ENCODE measurements at regions not wholly inside any gene's neighbourhood (a gene's known extent, or its start where the extent isn't known, plus 50 kb on each side); places are given as distances from the start of the nearest gene placed in this dataset.

DNA sequence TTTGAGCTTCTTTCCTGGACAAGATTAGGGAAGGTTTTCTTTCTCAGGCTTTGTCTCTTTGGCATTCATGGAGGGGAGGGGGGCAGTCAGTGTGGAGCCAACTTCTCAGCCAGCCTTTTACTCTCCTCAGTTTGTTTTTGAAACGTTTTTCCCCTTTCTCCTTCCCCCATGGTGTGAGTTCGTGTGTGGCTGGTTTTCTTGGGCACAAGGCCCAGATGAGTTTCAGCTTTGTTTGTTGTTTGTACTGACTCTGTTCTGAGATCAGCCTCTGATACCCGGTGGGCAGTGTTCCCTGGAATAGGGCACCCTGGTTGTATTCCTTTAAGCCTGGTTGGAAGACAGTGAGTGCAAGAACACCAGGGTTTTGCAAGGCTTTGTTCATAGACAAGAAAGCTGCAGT is 168.2 kb upstream of the RARB start:
- no peak for DNase-seq

DNA sequence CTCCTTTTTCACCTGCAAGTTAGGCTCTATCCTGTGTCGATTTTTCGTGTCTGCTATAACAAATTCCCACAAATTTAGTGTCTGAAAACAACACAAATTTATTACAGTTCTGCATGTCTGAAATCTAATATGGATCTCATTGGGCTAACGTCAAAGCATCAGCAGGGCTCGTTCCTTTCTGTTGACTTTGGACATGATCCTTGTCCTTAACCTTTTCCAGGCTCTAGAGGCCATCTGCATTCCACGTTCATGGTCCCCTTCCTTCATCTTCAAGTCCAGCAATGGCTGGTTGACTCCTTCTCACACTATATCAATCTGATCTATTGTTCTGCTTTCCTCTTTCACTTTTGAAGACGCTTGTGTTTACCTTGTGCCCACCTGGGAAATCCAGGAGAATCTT is 165.7 kb upstream of the RARB start:
- DNase-seq: no peak

DNA sequence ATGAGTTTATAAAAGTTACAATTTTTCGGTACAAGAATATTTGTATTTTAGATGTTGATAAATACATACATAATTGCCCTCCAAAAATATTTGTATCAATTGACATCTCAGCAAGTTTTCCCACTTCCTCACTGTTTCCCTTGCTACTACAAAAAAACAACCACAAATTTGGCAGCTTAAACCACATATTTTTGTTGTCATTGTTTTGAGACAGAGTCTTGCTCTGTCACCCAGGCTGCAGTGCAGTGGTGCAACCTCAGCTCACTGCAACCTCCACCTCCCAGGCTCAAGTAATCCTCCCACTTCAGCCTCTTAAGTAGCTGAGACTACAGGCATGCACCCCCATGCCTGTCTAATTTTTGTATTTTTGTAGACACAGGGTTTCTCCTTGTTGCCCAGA is 162.8 kb upstream of the RARB start:
- DNase-seq: no peak

DNA sequence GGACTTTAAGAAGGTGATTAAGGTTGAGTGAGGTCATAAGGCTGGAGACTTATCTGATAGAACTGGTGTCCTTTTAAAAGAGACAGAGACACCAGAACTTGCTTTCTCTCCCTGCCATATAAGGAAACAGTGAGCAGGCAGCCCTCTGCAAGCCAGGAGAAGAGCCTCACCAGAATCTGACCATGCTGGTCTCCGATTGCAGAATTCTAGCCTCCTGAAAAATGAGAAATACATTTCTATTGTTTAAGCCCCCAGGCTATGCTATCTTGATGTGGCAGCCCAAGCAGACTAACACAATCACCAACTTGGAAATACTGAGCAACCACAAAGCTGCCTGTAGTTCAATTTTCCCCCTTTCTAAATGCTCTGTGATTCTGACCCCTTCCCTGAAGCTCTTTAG is 161.4 kb upstream of the RARB start:
- DNase-seq: no peak

DNA sequence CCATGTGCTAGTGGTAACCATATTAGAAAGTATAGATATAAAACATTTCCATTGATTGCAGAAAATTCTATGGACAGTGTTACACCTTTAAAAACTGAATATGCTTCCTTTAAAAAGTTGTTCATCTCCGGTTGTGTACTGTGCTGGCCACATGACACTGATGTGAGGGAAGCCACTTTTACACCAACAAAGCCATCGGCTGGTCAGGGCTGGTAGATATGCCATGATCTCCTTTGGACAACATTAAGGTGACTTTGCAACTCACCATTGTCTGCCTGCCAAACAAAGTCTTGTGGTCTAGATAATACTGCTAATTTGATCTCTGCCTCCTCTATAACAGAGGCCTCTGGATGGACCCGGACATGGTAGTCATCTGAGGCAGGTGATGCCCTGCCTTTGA is 156.0 kb upstream of the RARB start:
- no peak for DNase-seq

DNA sequence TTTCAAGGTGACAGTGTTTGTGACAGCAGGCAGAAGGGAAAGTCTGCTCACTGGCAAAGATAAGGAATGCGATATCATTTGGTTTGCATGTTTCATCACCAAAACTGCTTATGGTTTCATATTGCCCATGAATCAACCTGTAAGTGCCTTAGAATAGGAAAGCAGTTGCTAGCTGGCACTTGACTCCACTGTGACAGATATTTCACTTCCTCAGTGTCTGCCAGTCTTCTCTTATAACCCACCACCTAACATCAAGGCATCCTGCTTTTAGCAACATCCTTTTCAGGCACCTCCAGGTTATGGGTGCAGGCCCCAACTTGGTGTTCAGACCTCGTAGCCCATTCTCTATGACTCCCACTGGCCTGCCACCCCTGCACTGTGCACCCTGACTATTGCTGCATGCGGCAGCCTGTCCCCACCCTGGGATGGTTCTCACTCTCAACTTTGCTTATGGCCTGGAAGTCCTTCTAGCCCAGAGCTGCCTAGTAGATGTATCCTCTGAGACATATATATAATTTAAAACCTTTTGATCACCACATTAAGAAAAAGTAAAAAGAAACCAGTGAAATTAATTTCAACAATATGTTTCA is 154.4 kb upstream of the RARB start:
- DNase-seq: no peak

DNA sequence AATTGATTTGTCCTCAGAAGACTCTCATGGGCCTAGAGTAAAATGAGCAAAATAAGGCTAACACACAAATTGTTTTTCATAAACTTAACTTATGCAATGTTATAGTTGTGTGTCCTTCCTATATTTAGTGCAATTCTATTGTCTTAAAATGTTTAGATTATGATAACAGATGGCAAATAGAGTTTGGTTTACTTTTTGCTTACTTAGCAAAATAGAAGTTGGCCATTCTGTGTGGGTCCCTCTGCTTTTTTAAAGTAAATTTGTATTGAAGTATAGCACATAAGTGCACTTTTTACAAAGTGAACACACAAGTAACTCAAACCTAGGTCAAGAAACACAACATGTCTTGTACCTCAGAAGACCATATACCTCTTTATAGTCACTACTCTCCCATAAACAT is 150.6 kb upstream of the RARB start:
- no peak for DNase-seq

DNA sequence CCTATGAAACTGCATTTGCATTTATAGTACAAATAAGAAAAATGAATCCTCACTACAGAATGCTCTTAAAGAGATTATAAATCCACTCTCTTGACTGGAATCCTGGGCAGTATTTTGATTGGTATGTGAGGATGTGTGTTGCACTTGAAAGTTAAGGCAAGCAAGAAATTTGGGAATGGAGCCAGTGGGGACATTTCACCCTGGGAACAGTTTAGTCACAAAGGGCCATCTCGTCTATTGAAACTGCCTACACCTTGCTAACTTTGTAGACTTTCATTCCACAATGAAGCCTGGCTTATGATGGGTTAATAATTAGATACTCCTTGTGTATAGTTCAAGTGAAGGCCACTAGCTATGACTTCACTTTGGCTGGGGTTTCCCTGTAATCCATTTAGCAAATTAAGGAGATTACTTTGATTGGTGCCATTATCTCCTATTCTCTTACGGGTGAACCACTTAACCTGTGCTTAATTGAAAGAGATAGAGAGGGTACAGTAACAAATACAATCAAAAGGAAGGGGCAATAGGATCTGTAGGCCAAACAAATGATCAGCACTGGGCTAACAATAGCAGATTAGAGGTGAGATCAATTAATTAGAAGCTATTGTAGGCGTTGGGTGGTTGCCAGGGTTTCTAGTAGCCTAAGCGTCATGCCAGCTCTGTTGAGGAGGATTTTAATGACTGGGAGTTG is 146.9 kb upstream of the RARB start:
- DNase-seq: no peak

DNA sequence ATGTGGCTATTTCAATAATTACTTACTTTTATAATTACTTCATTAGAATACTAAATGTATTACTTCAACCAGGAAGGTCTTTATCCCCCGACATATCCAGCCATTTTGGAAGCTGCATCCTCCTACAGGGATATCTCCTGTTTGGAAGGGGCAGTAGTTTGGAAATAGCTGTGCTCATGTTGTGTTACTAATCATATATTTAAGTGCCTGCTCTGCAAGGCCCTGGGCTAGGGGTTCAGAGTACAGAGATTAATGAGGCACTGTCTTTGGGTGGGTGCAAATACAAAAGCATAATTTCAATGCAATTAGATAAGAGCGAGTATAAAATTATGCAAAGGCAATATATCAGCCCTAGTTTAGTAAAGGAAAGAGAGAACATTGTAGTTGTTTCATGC is 146.3 kb upstream of the RARB start:
- DNase-seq: no peak

DNA sequence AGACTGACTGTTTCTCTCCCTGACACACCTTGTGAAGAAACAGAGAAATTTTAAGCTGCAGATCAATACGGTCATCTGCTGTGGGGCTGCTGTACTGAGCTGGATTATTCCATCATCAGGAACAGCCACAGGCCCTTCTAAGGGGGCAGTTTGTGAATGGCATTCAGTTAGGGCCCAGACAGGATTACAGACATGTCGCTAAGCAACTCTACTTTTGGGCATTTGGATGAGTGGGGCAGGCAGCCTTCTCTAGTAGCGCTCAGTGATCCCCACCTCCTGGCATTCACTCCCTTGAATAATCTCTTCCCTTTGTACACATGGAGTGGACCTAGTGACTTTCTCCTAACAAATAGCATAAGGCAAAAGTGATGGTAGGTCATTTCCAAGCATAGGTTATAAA is 144.4 kb upstream of the RARB start:
- DNase-seq: no peak

DNA sequence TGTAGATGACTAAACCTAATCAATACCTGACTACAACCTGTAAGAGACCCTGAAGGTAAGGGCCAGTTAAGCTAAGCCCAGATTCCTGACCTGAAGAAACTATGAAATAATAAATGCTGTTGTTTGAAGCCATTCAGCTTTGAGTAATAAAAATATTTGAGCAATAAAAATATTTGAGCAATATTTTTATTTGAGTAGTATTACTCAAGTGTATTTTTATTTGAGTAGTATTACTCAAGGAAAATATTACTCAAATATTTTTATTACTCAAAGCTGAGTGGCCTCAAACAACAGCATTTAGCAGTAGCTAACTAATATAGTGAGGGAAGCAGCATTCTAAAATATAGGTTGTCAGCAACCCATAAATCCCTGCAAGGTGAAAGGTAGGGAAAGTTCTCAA is 143.8 kb upstream of the RARB start:
- no peak for DNase-seq

DNA sequence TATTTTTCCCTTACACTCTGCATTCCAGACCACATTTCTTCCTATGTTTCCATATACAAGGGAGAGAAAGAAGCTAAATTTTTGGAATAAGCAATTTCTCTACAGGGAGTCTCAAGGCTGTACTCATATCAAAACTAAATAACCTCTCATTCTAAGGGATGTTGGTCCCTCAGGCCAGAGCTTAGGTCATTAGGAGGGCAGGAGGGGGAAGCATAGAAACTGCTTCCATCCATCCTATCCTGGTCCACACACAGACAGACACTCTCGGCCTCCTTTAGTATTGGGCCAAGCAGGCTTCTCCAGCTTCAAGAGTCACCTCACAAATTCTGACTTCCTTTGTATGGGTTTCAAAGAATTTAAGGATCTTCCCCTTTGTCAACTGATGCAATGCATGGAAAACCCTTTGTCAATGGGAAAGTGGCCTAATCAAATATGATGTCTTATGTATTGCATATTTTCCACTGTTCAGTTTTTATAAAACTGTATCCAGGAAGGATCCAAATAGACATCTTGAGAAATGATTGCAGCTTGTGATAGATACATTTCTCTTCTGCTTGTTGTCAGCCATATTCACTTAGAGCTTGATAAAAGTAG is 140.7 kb upstream of the RARB start:
- no peak for DNase-seq

DNA sequence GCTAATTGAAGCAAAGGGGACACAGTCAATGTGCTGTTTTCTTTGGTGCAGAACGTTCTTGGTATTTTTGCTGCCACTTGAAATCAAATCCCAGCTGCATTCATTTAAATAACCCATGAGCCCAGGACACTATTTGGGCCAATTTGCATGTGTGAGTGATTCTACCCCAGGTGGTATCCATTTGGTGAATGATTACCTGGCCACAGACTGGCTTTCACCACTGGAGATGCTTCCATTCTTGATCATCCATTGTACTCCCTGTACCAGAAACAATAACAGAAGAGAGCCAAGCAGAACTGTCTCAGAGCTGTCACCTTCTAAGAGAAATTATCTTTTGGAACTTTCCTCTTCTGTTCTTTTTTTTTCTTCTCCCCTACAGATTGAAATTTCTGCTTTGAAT is 139.7 kb upstream of the RARB start:
- no peak for DNase-seq

DNA sequence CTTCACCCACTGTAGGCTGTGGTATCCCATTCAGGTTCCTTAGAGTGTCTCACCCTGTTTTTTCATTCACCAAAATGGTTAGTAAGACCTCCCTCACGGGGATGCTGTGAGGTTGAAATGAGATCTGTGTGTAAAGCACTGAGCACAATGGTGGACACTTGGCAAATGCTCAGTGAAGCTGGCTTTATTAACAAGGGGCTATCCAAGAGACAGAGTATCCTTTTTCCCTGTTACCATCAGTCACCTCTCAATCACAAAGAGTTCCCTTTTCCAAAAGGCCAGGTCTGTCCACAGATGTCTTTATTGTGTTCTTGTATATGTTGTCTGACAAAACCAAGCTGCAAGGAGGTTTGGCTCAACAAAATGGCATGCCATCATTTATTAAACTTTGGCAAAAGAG is 138.9 kb upstream of the RARB start:
- no peak for DNase-seq

DNA sequence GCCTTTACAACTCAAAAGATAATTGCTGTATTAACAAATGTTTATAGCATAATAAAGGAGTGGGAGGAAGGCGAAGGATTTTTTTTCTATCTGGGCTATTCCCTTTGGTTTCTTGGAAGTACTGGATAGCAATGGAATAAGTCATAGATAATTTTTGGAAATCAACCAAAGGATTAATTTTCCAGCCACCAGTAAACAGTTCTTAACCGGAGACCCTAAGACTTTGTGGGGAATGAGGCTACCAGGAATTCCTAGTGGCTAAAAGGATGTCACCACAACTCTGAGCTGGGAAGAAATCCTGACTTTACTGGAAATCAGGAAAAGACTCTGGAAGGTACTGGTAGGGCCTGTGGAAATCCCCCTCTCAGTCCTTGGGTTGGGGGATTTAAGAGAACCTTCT is 138.4 kb upstream of the RARB start:
- DNase-seq: no peak

DNA sequence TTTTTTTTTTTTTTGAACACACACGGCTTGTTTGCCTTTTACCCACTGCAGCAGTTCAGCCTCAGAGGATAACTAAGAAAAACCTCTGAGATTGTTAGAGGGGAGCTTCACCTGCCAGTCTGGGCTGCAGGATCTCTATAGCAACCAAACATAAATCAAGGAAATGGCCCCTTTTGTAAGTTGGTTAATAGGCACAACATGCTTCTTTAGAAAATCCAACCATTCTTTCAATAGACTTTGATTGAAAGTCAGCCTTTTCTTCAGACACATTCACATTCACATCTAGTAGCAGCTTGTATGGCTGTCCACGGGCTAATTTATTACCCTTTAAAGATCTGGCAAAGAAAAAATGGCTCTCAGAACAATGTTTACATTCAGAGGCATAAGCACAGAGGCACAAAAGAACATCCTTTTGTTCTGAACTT is 136.6 kb upstream of the RARB start:
- DNase-seq: no peak

DNA sequence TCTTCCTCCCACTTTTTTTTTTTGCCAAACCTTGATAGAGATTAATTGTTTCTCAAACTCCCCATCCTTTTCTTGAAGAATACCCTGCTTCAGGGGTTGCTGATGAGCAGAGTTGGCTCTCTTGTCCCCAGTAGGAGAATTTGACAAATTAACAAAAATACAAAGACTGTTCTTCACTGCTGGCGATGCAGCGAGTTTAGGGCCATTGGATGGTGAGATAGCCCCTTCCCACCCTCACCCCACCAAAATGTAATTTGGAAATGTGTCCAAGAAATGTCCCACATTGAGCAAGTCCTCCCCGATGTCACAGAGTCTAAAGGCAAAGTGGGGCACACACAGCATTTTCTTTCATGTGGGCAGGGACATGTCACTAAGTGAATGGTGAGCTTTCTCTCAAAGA is 136.0 kb upstream of the RARB start:
- no peak for DNase-seq

DNA sequence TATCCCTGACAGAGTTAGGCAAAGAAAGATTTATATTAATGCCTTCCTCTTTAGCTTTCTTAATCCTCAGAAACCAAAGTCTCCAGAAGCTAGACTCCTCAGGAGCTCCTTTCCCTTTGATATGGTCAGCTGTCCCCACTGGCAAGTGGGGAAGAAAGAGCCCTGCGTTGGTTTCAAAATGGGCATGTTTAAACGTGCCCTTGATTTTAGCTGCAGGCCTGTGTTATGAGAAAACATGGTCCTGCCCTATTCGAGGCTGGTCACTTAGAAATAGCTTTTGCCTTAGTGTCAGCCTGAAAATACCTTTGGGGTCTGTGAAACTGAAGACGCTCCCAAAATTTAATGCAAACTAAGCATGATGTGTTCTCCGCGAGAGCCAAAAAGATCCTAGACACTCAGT is 135.5 kb upstream of the RARB start:
- no peak for DNase-seq

DNA sequence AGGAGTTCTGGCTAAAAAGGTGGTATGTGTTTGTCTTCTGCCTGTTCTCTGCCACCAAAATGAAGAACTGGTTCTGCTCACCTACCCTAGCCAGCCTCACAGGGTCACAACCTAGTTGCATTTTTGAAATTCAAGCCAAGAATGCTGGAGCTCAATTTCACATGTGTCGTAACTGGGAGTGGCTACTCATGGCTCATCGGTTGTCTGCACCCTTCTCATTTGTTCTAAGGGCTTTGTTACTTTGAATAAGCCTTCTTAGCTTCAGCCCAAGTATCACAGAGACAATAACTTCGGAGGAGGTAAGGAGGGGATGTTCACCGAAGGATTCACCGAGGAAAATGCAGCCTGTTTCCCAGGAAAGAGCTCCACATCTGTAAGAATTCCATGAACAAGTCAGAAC is 134.3 kb upstream of the RARB start:
- DNase-seq: no peak

DNA sequence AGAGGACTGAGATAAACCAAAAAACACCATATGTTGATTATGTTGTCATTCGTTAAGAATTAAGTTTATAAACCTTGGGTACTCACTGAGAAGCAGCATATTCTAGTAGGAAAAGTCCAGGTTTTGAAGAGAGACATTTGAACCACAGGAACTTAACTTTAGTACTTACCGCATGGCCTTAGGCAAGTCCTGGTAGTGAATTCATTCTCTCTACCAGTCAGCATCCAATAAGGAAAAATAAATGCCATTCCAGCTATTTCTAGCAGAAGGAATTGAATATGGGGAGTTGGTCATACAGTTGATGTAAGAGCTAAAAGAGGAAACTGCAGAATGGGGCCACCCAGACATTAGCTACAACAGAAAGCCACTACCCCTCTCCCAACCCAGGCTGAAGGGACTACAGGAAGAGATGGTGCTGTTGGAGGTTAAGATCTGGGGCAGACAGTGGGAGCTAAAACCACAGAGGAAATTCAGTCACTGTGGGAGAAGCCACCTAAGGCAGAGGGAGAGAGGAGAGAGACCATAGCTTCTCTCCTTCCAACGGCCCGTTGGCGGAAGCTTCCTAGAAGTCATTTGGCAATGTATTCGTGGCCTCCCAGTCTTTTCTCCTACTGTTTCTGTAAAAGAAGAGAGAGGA is 133.8 kb upstream of the RARB start:
- DNase-seq: no peak

DNA sequence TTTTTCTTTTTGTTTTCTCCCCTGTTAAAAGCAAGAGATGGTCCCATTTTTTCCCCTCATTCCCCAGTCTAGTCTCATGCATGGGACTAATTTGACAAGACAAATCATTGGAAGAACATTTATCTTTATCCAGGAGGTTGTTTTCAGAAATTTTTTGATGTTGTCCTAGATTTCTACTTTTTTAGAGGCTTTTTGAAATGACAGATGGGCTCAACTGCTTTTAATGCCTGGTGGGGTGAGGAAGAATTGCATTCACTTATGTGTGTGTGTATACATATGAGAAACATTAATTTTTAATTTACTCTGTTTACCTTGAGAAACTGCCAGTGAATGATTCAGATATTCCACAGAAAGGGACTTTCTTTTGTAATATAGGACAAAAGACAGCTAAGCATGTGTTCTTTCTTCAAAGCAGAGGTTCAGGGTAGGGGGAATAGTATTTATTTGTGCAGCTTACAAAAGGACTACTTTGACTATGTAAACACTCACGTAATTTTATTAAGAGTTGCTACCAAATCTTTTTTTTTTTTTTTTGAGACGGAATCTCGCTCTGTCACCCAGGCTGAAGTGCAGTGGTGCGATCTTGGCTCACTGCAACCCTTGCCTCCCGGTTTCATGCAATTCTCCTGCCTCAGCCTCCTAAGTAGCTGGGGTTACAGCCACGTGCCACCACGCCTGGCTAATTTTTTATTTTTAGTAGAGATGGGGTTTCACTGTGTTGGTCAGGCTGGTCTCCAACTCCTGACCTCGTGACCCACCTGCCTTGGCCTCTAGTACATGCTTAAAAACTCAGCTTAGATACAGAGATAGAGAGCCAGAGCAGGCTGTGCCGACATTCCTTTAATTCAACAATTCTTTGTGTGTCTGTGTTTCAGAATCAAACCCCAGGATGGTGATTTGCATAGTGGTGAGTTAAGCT is 130.1 kb upstream of the RARB start:
- no peak for DNase-seq

DNA sequence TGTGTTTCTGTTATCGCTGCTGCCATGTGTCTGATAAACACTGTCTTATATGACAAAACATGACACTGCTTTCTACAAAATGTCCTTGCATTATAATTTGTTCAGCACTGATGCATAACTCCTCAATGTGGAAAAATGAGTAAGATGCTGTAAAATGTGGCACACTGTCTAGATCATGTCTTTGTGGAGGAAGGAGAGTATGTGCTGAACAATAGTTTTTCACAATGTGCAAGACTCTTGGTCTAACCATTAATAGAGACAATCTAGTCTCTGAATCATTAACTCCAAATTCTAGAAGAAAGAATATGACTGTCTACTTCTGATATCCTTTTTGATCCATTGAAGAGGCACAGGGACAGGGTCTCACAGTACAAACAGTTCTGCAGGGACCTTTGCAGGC is 127.9 kb upstream of the RARB start:
- no peak for DNase-seq

DNA sequence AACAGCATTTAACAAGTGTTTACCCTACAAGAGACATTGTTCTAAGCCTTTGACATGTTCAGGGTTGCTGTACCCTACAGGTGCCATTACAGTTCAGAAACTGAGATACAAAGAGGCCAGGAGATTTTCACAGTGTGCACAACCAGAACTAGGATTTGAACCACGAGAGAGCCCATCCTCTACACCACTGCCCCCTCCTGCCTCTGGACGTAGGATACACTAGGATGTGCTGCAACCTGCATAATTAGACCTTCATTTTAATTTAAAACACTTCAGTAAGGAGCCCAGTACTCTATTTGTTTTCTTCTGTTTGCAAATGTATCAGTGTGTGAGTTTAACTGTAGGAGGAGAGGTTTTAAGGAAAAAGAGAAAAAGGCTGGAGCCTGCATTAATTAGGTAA is 123.1 kb upstream of the RARB start:
- no peak for DNase-seq
